Epidermal melanocyte (primary cell): ENCODE measurements at regions not wholly inside any gene's neighbourhood (a gene's known extent, or its start where the extent isn't known, plus 50 kb on each side); places are given as distances from the start of the nearest gene placed in this dataset.
"Not testable (repeated sequence)": the region's sequence is repeated elsewhere in the genome, so short reads cannot be mapped to it uniquely, and the experiment has no call there.

ENCODE experiments used
- DNase-seq: peaks from one replicate; pipeline ENCODE4 v3.0.0; 2011; ENCODE audit warnings: low spot score; ENCODE audit not compliant: insufficient read length

GRCh38 chr6:126204126-126204525 lies 135.8 kb upstream of the CENPW start:
- DNase-seq: no peak

GRCh38 chr6:126204598-126204997 lies 135.3 kb upstream of the CENPW start:
- no peak for DNase-seq

GRCh38 chr6:126206504-126207246 lies 133.2 kb upstream of the CENPW start:
- no peak for DNase-seq

GRCh38 chr6:126210398-126211075 lies 129.4 kb upstream of the CENPW start:
- no peak for DNase-seq

GRCh38 chr6:126217497-126217896 lies 122.4 kb upstream of the CENPW start:
- no peak for DNase-seq

- DNase-seq: not testable (repeated sequence)
Measured at GRCh38 chr6:126220901-126221300, 119.0 kb upstream of the CENPW start.

- DNase-seq: no peak
Measured at GRCh38 chr6:126227833-126228702, 111.8 kb upstream of the CENPW start.

GRCh38 chr6:126232671-126233070 lies 107.2 kb upstream of the CENPW start:
- DNase-seq: no peak

GRCh38 chr6:126233192-126233591 lies 106.7 kb upstream of the CENPW start:
- no peak for DNase-seq

- no peak for DNase-seq
Measured at GRCh38 chr6:126235363-126235762, 104.6 kb upstream of the CENPW start.

- no peak for DNase-seq
Measured at GRCh38 chr6:126245077-126245476, 94.8 kb upstream of the CENPW start.

- no peak for DNase-seq
Measured at GRCh38 chr6:126252154-126252553, 87.8 kb upstream of the CENPW start.

- no peak for DNase-seq
Measured at GRCh38 chr6:126253431-126253830, 86.5 kb upstream of the CENPW start.

GRCh38 chr6:126258150-126258549 lies 81.8 kb upstream of the CENPW start:
- no peak for DNase-seq

- no peak for DNase-seq
Measured at GRCh38 chr6:126261792-126262421, 78.0 kb upstream of the CENPW start.

- DNase-seq: no peak
Measured at GRCh38 chr6:126264265-126264664, 75.7 kb upstream of the CENPW start.

GRCh38 chr6:126266664-126267063 lies 73.3 kb upstream of the CENPW start:
- DNase-seq: no peak

GRCh38 chr6:126267626-126268025 lies 72.3 kb upstream of the CENPW start:
- DNase-seq: no peak

GRCh38 chr6:126268092-126268491 lies 71.8 kb upstream of the CENPW start:
- DNase-seq: no peak

- no peak for DNase-seq
Measured at GRCh38 chr6:126280287-126280686, 59.6 kb upstream of the CENPW start.

- no peak for DNase-seq
Measured at GRCh38 chr6:126285871-126286365, 54.0 kb upstream of the CENPW start.
